Type B pancreatic cell (in vitro differentiated cells): ENCODE measurements at regions not wholly inside any gene's neighbourhood (a gene's known extent, or its start where the extent isn't known, plus 50 kb on each side); places are given as distances from the start of the nearest gene placed in this dataset.
"Not testable (repeated sequence)": the region's sequence is repeated elsewhere in the genome, so short reads cannot be mapped to it uniquely, and the experiment has no call there.

Experiments
- DNase-seq: peaks from one replicate; pipeline ENCODE4 v3.0.0; 2021; ENCODE audit warnings: mixed read lengths; ENCODE audit not compliant: unreplicated experiment; ENCODE audit errors: extremely low spot score
- H3K27ac Mint-ChIP-seq: 2 replicates; pipeline ENCODE4 v1.8.0; 2021; ENCODE audit warnings: mild to moderate bottlenecking, mixed read lengths
- H3K27me3 Mint-ChIP-seq: 2 replicates; pipeline ENCODE4 v1.8.0; 2021; ENCODE audit warnings: mixed read lengths
- H3K36me3 Mint-ChIP-seq: 2 replicates; pipeline ENCODE4 v1.8.0; 2021; ENCODE audit warnings: mixed read lengths
- H3K4me1 Mint-ChIP-seq: one replicate; pipeline ENCODE4 v1.8.0; 2021; ENCODE audit warnings: mixed read lengths; ENCODE audit not compliant: unreplicated experiment
- H3K4me3 Mint-ChIP-seq: 2 replicates; pipeline ENCODE4 v1.8.0; 2021; ENCODE audit warnings: mild to moderate bottlenecking, mixed read lengths
- H3K9me3 Mint-ChIP-seq: 2 replicates; pipeline ENCODE4 v1.8.0; 2021; ENCODE audit warnings: mixed read lengths
- TF ChIP-seq, protein P1 (sequence below): fragments of 200-600 bp; sonication (generic); conservative IDR thresholded peaks from 2 replicates; pipeline ENCODE4 v1.5.0; 2021; ENCODE audit warnings: antibody characterized with exemption, mild to moderate bottlenecking

DNA sequence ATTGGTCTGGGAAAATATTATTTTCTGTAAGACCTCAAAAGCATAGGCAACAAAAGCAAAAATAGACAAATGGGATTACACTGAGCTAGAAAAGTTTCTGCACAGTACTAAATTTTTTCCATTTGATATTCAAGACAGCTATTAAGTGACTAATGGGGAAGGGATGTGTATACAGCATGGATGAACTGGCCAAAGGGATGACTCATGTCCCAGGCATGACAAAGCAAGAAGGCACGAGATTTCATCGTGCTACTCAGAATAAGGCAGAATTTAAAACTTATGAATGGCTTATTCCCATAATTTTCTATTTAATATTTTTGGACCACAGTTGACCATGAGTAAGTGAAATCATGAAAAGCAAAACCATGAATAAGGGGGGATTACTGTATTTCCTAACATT lies 1250.1 kb upstream of the GYPC start:
- no peak overlapping the region for H3K4me3 Mint-ChIP-seq
- H3K27me3 Mint-ChIP-seq = no peaks in the 10 kb centered on the region
- no peak overlapping the region for H3K27ac Mint-ChIP-seq
- no peaks in the 10 kb centered on the region for H3K4me1 Mint-ChIP-seq
- no peaks in the 10 kb centered on the region for H3K9me3 Mint-ChIP-seq
- TF ChIP-seq, protein P1, sequence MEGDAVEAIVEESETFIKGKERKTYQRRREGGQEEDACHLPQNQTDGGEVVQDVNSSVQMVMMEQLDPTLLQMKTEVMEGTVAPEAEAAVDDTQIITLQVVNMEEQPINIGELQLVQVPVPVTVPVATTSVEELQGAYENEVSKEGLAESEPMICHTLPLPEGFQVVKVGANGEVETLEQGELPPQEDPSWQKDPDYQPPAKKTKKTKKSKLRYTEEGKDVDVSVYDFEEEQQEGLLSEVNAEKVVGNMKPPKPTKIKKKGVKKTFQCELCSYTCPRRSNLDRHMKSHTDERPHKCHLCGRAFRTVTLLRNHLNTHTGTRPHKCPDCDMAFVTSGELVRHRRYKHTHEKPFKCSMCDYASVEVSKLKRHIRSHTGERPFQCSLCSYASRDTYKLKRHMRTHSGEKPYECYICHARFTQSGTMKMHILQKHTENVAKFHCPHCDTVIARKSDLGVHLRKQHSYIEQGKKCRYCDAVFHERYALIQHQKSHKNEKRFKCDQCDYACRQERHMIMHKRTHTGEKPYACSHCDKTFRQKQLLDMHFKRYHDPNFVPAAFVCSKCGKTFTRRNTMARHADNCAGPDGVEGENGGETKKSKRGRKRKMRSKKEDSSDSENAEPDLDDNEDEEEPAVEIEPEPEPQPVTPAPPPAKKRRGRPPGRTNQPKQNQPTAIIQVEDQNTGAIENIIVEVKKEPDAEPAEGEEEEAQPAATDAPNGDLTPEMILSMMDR = no peak
- DNase-seq = no peak
- H3K36me3 Mint-ChIP-seq = no peaks in the 10 kb centered on the region

DNA sequence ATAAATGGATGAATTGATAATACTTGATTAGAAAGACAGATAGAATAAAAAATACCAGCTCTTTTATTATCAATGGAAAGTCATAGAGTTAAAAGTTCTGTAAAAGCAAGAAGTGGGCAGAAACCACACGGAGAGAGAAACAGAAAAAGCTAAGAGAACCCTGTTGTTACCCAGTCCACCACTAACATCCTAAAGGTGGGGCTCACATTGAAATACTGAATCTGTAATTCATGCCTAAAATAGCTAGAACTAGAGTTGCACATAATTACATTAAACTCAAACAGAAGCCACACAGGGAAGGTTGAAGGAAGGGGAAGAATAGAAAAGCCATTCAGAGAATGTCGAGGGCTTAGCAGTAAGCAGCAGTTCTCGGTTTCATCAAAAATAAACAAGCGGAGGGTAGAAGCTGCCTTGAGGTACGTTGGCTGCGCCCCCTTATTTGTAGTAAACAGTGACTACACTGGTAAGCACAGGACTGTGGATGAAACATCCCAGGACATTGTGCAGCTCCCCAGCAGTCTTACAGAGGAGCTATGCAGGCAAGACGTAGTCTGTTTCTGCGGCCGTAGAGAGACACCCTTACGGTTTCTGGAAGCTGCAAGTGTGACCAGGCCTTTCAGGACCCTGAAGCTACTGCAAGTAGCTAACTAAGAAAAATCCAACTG lies 1247.0 kb upstream of the GYPC start:
- DNase-seq = no peak
- H3K9me3 Mint-ChIP-seq = no peaks in the 10 kb centered on the region
- H3K36me3 Mint-ChIP-seq = no peaks in the 10 kb centered on the region
- TF ChIP-seq, protein P1 = no peak
- H3K27ac Mint-ChIP-seq = no peak overlapping the region
- H3K4me3 Mint-ChIP-seq = no peak overlapping the region
- no peaks in the 10 kb centered on the region for H3K4me1 Mint-ChIP-seq
- H3K27me3 Mint-ChIP-seq = no peaks in the 10 kb centered on the region

DNA sequence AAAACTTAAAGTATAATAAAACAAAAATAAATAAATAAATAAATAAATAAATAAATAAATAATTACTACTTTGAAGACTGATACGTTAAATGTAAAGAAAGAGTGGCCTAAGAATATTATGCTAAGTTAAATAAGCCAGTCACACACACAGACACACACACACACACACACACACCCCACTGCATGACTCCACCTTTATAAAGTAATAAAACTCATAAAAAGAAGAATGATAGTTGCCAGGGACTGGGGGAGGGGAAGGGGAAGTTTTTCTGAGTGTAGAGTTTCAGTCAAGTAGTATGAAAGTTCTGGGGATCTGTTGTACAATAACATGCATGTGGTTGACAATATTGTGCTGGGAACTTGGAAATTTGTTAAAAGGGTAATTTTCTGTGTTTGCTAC lies 1237.5 kb upstream of the GYPC start:
- H3K4me3 Mint-ChIP-seq = no peak overlapping the region
- no peaks in the 10 kb centered on the region for H3K9me3 Mint-ChIP-seq
- TF ChIP-seq, protein P1 = no peak
- no peaks in the 10 kb centered on the region for H3K4me1 Mint-ChIP-seq
- DNase-seq = no peak
- no peaks in the 10 kb centered on the region for H3K36me3 Mint-ChIP-seq
- H3K27ac Mint-ChIP-seq = no peak overlapping the region
- no peaks in the 10 kb centered on the region for H3K27me3 Mint-ChIP-seq

DNA sequence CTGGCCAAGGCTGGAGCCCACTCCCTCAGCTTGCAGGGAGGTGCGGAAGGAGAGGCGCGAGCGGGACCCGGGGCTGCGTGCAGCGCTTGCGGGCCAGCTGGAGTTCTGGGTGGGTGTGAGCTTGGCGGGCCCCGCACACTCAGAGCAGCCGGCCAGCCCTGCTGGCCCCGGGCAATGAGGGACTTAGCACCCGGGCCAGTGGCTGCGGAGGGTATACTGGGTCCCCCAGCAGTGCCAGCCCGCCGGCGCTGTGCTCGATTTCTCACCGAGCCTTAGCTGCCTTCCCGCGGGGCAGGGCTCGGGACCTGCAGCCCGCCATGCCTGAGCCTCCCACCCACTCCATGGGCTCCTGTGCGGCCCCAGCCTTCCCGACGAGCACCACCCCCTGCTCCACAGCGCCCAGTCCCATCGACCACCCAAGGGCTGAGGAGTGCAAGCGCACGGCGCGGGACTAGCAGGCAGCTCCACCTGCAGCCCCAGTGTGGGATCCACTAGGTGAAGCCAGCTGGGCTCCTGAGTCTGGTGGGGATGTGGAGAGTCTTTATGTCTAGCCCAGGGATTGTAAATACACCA lies 1233.7 kb upstream of the GYPC start:
- not testable (repeated sequence) for H3K27me3 Mint-ChIP-seq, DNase-seq, H3K9me3 Mint-ChIP-seq, H3K4me1 Mint-ChIP-seq, H3K4me3 Mint-ChIP-seq, H3K36me3 Mint-ChIP-seq, H3K27ac Mint-ChIP-seq

DNA sequence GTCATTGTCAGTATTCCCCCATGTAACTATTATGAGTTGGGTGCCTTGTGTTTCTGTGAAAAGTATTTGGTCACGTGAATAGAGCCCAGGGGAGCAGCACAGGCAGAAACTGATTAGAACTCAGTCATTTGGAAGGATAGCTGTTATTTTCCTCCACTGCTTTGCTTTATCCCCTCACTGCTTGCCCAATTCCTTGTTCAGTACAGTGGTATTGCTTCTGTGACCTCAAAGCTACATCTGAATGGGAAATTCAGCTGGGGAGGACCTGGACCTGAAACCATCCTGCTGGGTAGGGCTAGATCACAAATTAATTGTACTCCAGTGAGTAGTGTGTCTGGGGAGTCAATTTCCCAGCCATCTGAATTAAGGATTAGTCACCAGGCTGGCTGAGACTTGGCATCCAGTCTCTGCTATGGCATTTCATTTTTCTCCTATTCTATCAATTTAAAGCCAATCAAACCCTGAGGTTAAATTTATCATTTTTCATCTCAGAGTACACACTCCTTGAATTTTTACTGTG lies 1231.6 kb upstream of the GYPC start:
- no peak overlapping the region for H3K4me3 Mint-ChIP-seq
- no peaks in the 10 kb centered on the region for H3K4me1 Mint-ChIP-seq
- TF ChIP-seq, protein P1 = no peak
- no peaks in the 10 kb centered on the region for H3K9me3 Mint-ChIP-seq
- H3K27me3 Mint-ChIP-seq = no peaks in the 10 kb centered on the region
- H3K36me3 Mint-ChIP-seq = no peaks in the 10 kb centered on the region
- H3K27ac Mint-ChIP-seq = no peak overlapping the region
- no peak for DNase-seq

DNA sequence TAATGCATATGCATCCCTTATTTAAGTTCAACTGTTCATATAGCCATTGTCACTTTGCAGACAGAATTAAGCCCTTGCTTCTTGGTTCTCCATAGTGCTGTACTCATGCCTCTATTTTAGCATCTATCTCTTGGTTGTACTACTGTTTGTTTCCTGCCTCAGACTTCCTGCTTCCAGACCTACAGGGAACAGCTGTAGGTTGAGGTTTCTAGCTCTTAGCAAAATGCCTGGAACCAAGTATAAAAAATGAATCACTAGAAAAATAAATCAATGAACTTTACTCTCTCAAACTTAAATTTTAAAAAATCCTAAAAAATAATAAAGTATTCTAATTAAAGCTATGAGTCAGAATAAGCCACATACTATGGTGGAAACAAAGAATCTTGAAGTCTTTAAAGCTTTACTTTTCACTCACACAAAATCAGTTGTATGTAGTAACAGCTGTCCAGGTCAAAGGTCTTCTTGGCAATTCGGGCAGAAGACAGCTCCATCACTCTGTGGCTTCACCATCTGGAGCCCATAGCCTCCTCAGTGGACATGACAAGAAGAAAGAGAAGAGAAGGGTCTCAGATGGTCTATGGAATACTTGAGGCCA lies 1228.1 kb upstream of the GYPC start:
- no peaks in the 10 kb centered on the region for H3K27me3 Mint-ChIP-seq
- H3K4me1 Mint-ChIP-seq = no peaks in the 10 kb centered on the region
- TF ChIP-seq, protein P1 = no peak
- no peak for DNase-seq
- no peak overlapping the region for H3K27ac Mint-ChIP-seq
- H3K36me3 Mint-ChIP-seq = no peaks in the 10 kb centered on the region
- no peaks in the 10 kb centered on the region for H3K9me3 Mint-ChIP-seq
- no peak overlapping the region for H3K4me3 Mint-ChIP-seq
